CD14-positive monocyte (primary cell): ENCODE measurements at regions not wholly inside any gene's neighbourhood (a gene's known extent, or its start where the extent isn't known, plus 50 kb on each side); places are given as distances from the start of the nearest gene placed in this dataset.

Source experiments
- DNase-seq, 3 donors: peaks; one replicate each; pipeline ENCODE4 v3.0.0-alpha.2; 2011 to 2022
- H2AFZ ChIP-seq: 2 replicates; pipeline ENCODE4 v1.6.0; 2012; ENCODE audit warnings: mild to moderate bottlenecking, low read depth, low read length, inconsistent platforms; ENCODE audit not compliant: insufficient read depth, poor library complexity, severe bottlenecking
- H3K27ac ChIP-seq, 2 donors: 1 replicate in 1 of 2; 2 replicates in 1 of 2; pipeline ENCODE4 v1.5.1; 2012 to 2013; ENCODE audit warnings: low read length in 2 of 2, control low read depth in 1 of 2, inconsistent platforms in 1 of 2, low read depth in 1 of 2, mild to moderate bottlenecking in 1 of 2
- H3K27me3 ChIP-seq, 2 donors: one replicate each; pipeline versions ENCODE4 v1.6.0 to v1.6.1; 2011 to 2013; ENCODE audit warnings: low read length in 2 of 2; ENCODE audit not compliant: control insufficient read depth in 2 of 2, insufficient read depth in 2 of 2
- H3K36me3 ChIP-seq, 2 donors: replicated peaks in 1 of 2; 1 replicate in 1 of 2; 2 replicates in 1 of 2; pipeline versions ENCODE4 v1.5.1 to v1.6.1; 2012 to 2013; ENCODE audit warnings: low read length in 2 of 2, control low read depth in 1 of 2, inconsistent platforms in 1 of 2, mild to moderate bottlenecking in 1 of 2; ENCODE audit not compliant: insufficient read depth in 2 of 2, control insufficient read depth in 1 of 2
- H3K4me1 ChIP-seq, 2 donors: 1 replicate in 1 of 2; 2 replicates in 1 of 2; pipeline versions ENCODE4 v1.5.1 to v1.6.1; 2012 to 2013; ENCODE audit warnings: low read length in 2 of 2, control low read depth in 1 of 2, inconsistent platforms in 1 of 2, mild to moderate bottlenecking in 1 of 2, moderate library complexity in 1 of 2; ENCODE audit not compliant: insufficient read depth in 2 of 2, control insufficient read depth in 1 of 2
- H3K4me2 ChIP-seq: replicated peaks from 2 replicates; pipeline ENCODE3; 2012; ENCODE audit warnings: low read length, moderate library complexity, mild to moderate bottlenecking; ENCODE audit not compliant: poor library complexity, severe bottlenecking; ENCODE audit errors: extremely low read depth
- H3K4me3 ChIP-seq, 3 experiments: fragments of 200-600 bp in 1 of 3; sonication (generic) in 1 of 3; replicated peaks in 1 of 3; 1 replicate in 2 of 3; 2 replicates in 1 of 3; pipeline ENCODE4 v1.5.1; 2011 to 2013; ENCODE audit warnings: low read length in 3 of 3, mild to moderate bottlenecking in 3 of 3, control low read depth in 2 of 3, low read depth in 2 of 3, inconsistent platforms in 1 of 3, moderate library complexity in 1 of 3
- H3K79me2 ChIP-seq: 2 replicates; pipeline ENCODE4 v1.6.0; 2012; ENCODE audit warnings: mild to moderate bottlenecking, control low read depth, inconsistent platforms, low read length, moderate library complexity; ENCODE audit not compliant: insufficient read depth
- H3K9ac ChIP-seq: 2 replicates; pipeline ENCODE4 v1.6.0; 2017; ENCODE audit warnings: low read length, mild to moderate bottlenecking; ENCODE audit not compliant: insufficient read depth, poor library complexity, severe bottlenecking
- H3K9me3 ChIP-seq, 2 donors: replicated peaks in 1 of 2; 1 replicate in 1 of 2; 2 replicates in 1 of 2; pipeline versions ENCODE4 v1.5.1 to v1.6.1; 2012 to 2013; ENCODE audit warnings: low read length in 2 of 2, control low read depth in 1 of 2; ENCODE audit not compliant: control insufficient read depth in 1 of 2, insufficient read depth in 1 of 2
- H4K20me1 ChIP-seq: 2 replicates; pipeline ENCODE4 v1.6.0; 2012; ENCODE audit warnings: mild to moderate bottlenecking, low read length, control low read depth, moderate library complexity; ENCODE audit not compliant: insufficient read depth
- H3K27ac Mint-ChIP-seq, 7 donors: one replicate each; pipeline ENCODE4 v1.8.0; 2020; ENCODE audit warnings: mild to moderate bottlenecking in 7 of 7, mixed read lengths in 7 of 7, moderate library complexity in 6 of 7, inconsistent platforms in 2 of 7
- H3K27me3 Mint-ChIP-seq, 3 donors: one replicate each; pipeline ENCODE4 v1.8.0; 2021 to 2022; ENCODE audit warnings: low read depth in 3 of 3, mild to moderate bottlenecking in 3 of 3, mixed read lengths in 3 of 3, moderate library complexity in 3 of 3, inconsistent platforms in 1 of 3
- H3K36me3 Mint-ChIP-seq, 2 donors: one replicate each; pipeline ENCODE4 v1.8.0; 2020; ENCODE audit warnings: mixed read lengths in 2 of 2, inconsistent platforms in 1 of 2, mild to moderate bottlenecking in 1 of 2
- H3K4me1 Mint-ChIP-seq: one replicate; pipeline ENCODE4 v1.8.0; 2020; ENCODE audit warnings: mild to moderate bottlenecking, mixed read lengths
- H3K4me3 Mint-ChIP-seq, 2 donors: one replicate each; pipeline ENCODE4 v1.8.0; 2020; ENCODE audit warnings: mild to moderate bottlenecking in 2 of 2, mixed read lengths in 2 of 2, moderate library complexity in 1 of 2
- H3K9me3 Mint-ChIP-seq, 7 donors: one replicate each; pipeline ENCODE4 v1.8.0; 2020 to 2022; ENCODE audit warnings: mixed read lengths in 7 of 7, mild to moderate bottlenecking in 6 of 7, moderate library complexity in 6 of 7, inconsistent platforms in 2 of 7
- WGBS: methylation state at CpG from one replicate; pipeline ENCODE4 v1.1.5; 2013; ENCODE audit warnings: missing lambda C conversion rate; ENCODE audit not compliant: insufficient coverage; 5-methylcytosine and 5-hydroxymethylcytosine counted together
- intact Hi-C, 2 donors: fragments of 100-400 bp; cut with micrococcal nuclease; formaldehyde crosslinking; loops; one replicate each; pipeline versions ENCODE4 v1.15.0 to v1.15.1; 2023
- TF ChIP-seq, protein P1 (sequence below): fragments of 200-600 bp; IDR thresholded peaks from one replicate; pipeline ENCODE4 v1.8.0; 2022; ENCODE audit warnings: antibody characterized with exemption, mild to moderate bottlenecking

DNA sequence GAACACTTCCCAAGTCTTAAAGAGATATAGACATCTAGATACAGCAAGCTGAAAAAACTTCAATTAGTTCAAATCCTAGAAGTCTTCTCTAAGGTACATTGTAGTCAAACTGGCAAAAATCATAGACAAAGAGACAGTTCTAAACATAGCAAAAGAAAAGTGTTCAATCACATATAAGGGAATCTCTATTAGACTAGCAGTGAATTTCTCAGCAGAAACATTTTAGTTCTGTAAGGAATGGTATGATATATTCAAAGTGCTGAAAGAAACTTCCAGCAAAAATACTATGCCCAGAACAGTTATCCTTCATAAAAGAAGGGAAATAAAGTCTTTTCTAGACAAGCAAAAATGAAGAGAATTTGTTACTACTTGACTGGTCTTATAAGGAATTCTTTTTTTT, 186.3 kb upstream of the SYNCRIP start:
- H4K20me1 ChIP-seq, result no peaks in the 10 kb centered on the region
- Mint-ChIP-seq H3K4me1 (no peaks in the 10 kb centered on the region), H3K36me3 (no peaks in the 10 kb centered on the region), H3K27me3 (peaks cover 0 to 2% (median 2%) of the 10 kb centered on the region in 3 donors), H3K4me3 (no peak overlapping the region), H3K9me3 (peaks cover 29 to 61% (median 37%) of the 10 kb centered on the region in 7 donors), H3K27ac (no peak overlapping the region)
- DNase-seq, result no peak
- no peak overlapping the region for H3K4me3 ChIP-seq
- no peaks in the 10 kb centered on the region for H3K36me3 ChIP-seq
- no peak overlapping the region for H3K9ac ChIP-seq
- peaks cover 39 to 41% of the 10 kb centered on the region in 2 donors for H3K9me3 ChIP-seq
- no peaks in the 10 kb centered on the region for H3K27me3 ChIP-seq
- H3K4me1 ChIP-seq, result no peaks in the 10 kb centered on the region
- no peak overlapping the region for H3K27ac ChIP-seq
- no peak overlapping the region for H3K4me2 ChIP-seq
- H3K79me2 ChIP-seq, result no peaks in the 10 kb centered on the region
- H2AFZ ChIP-seq, result no peak overlapping the region
- intact Hi-C loops, result no loop called here
- TF ChIP-seq, protein P1, sequence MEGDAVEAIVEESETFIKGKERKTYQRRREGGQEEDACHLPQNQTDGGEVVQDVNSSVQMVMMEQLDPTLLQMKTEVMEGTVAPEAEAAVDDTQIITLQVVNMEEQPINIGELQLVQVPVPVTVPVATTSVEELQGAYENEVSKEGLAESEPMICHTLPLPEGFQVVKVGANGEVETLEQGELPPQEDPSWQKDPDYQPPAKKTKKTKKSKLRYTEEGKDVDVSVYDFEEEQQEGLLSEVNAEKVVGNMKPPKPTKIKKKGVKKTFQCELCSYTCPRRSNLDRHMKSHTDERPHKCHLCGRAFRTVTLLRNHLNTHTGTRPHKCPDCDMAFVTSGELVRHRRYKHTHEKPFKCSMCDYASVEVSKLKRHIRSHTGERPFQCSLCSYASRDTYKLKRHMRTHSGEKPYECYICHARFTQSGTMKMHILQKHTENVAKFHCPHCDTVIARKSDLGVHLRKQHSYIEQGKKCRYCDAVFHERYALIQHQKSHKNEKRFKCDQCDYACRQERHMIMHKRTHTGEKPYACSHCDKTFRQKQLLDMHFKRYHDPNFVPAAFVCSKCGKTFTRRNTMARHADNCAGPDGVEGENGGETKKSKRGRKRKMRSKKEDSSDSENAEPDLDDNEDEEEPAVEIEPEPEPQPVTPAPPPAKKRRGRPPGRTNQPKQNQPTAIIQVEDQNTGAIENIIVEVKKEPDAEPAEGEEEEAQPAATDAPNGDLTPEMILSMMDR, result no peak

DNA sequence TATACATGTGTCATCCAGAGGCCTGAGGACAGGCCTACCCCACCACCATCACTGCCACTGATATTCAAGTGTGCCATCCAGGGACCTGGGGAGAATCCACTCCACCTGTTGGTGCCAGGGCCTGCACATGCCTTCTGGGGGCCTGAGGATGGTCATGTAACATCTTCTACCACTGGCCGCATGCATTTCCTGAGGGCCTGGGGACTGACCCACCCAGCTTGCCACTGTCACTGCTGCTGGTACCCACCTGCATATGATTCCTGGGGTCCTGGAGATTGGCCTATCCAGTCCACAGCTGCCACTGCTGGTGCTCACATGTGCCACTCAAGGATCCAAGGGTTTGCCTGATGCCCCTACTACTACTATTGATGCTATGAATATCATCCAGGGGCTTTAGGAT, 184.3 kb upstream of the SYNCRIP start:
- Histone ChIP-seq H3K9me3 (peaks cover 39 to 41% of the 10 kb centered on the region in 2 donors), H3K79me2 (no peaks in the 10 kb centered on the region), H4K20me1 (no peaks in the 10 kb centered on the region), H3K4me3 (no peak overlapping the region), H3K9ac (no peak overlapping the region), H3K4me1 (no peaks in the 10 kb centered on the region), H3K27me3 (no peaks in the 10 kb centered on the region), H3K36me3 (no peaks in the 10 kb centered on the region), H2AFZ (no peak overlapping the region), H3K4me2 (no peak overlapping the region), H3K27ac (no peak overlapping the region)
- no peak for DNase-seq
- H3K36me3 Mint-ChIP-seq, result no peaks in the 10 kb centered on the region
- TF ChIP-seq, protein P1, result no peak
- no peak overlapping the region for H3K27ac Mint-ChIP-seq
- peaks cover 27 to 50% (median 38%) of the 10 kb centered on the region in 7 donors for H3K9me3 Mint-ChIP-seq
- no peak overlapping the region for H3K4me3 Mint-ChIP-seq
- 100% methylated on average over 1 of the region's 1 CpG for WGBS
- no peaks in the 10 kb centered on the region for H3K4me1 Mint-ChIP-seq
- intact Hi-C loops, result no loop called here
- H3K27me3 Mint-ChIP-seq, result peaks cover 0 to 3% (median 2%) of the 10 kb centered on the region in 3 donors
